ENCODE measurements at regions not wholly inside any gene's neighbourhood (a gene's known extent, or its start where the extent isn't known, plus 50 kb on each side); places are given as distances from the start of the nearest gene placed in this dataset.

DNA sequence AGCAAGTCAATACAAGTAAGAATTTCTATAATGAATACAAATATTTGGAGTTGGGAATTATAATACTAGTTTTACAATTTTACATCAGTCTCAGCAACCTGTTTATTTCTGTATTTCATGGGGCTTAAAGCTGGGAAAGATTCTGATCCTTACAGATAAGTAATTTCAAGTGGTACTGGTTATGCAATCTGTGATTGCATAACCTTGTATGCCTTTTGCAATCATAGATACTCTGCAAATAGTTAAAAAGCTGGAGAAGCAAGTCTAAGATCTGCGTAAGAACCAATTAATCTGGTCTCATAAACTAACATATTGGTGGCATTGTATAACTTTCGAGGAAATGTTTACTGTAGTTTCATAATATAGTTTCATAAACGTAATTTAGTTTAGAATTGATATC is 198.3 kb upstream of the PGR start:
- TF ChIP-seq, protein P1, sequence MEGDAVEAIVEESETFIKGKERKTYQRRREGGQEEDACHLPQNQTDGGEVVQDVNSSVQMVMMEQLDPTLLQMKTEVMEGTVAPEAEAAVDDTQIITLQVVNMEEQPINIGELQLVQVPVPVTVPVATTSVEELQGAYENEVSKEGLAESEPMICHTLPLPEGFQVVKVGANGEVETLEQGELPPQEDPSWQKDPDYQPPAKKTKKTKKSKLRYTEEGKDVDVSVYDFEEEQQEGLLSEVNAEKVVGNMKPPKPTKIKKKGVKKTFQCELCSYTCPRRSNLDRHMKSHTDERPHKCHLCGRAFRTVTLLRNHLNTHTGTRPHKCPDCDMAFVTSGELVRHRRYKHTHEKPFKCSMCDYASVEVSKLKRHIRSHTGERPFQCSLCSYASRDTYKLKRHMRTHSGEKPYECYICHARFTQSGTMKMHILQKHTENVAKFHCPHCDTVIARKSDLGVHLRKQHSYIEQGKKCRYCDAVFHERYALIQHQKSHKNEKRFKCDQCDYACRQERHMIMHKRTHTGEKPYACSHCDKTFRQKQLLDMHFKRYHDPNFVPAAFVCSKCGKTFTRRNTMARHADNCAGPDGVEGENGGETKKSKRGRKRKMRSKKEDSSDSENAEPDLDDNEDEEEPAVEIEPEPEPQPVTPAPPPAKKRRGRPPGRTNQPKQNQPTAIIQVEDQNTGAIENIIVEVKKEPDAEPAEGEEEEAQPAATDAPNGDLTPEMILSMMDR (IDR thresholded peaks at IDR 0.05; ENCODE audit: low read depth, low read length) = no peak
- TF ChIP-seq POLR2A (IDR thresholded peaks at IDR 0.05; ENCODE audit: extremely low read depth, insufficient read length) (no peak), MYC (IDR thresholded peaks at IDR 0.05; ENCODE audit: low read depth, low read length) (no peak)

Data from NB4 (cell line).